Ovary (tissue), 3 donors: ENCODE measurements at regions not wholly inside any gene's neighbourhood (a gene's known extent, or its start where the extent isn't known, plus 50 kb on each side); places are given as distances from the start of the nearest gene placed in this dataset.
"Not testable (repeated sequence)": the region's sequence is repeated elsewhere in the genome, so short reads cannot be mapped to it uniquely, and the experiment has no call there.

Source experiments
- CTCF ChIP-seq, 3 donors: fragments of 450-650 bp in 2 of 3; fragments of 200-600 bp in 1 of 3; IDR thresholded peaks; one replicate each; pipeline versions ENCODE4 v1.5.1 to v1.8.0; 2016 to 2022; ENCODE audit warnings: antibody characterized with exemption in 3 of 3, mild to moderate bottlenecking in 1 of 3
- EP300 ChIP-seq: sonication (generic); formaldehyde crosslinking; IDR thresholded peaks from one replicate; pipeline ENCODE4 v1.6.1; 2017; ENCODE audit warnings: antibody characterized with exemption
- POLR2A ChIP-seq: fragments of 450-650 bp; IDR thresholded peaks from one replicate; pipeline ENCODE4 v1.6.1; 2017; ENCODE audit warnings: antibody characterized with exemption, mild to moderate bottlenecking, moderate library complexity
- donor health status: DM: no; HTN: no; CAD: no.

DNA sequence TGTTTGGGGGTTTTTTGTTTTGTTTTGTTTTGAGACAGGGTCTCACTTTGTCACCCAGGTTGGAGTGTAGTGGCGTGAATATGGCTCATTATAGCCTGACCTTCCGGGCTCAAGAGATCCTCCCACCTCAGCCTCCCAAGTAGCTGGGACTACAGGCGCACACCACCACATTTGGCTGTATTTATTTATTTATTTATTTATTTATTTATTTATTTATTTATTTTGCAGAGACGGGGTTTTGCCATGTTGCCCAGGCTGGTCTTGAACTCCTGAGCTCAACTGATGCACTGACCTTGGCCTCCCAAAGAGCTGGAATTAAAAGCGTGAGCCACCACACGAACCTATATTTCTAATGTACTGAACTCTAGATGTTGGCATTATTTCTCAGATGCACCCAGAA lies 105.2 kb upstream of the BEND4 start:
- not testable (repeated sequence) for TF ChIP-seq CTCF (IDR thresholded peaks at IDR 0.05); POLR2A; EP300
